GM12878 (cell line): ENCODE measurements at regions not wholly inside any gene's neighbourhood (a gene's known extent, or its start where the extent isn't known, plus 50 kb on each side); places are given as distances from the start of the nearest gene placed in this dataset.

ENCODE experiments used
- CREB1 ChIP-seq: IDR thresholded peaks from 2 replicates; pipeline ENCODE4 v1.6.1; 2012; ENCODE audit warnings: low read depth, mild to moderate bottlenecking, inconsistent platforms
- CTCF ChIP-seq, 3 experiments: IDR thresholded peaks in 2 of 3; conservative IDR thresholded peaks in 1 of 3; 2 replicates each; pipeline ENCODE4 v1.5.1; 2011; ENCODE audit warnings: low read depth in 3 of 3, low read length in 3 of 3, mild to moderate bottlenecking in 3 of 3, control low read depth in 2 of 3, moderate library complexity in 2 of 3, inconsistent platforms in 1 of 3, mixed read lengths in 1 of 3; ENCODE audit not compliant: control insufficient read depth in 2 of 3, insufficient read depth in 1 of 3; ENCODE audit errors: extremely low read depth in 1 of 3
- EP300 ChIP-seq, 2 experiments: fragments of 150-350 bp in 1 of 2; IDR thresholded peaks; 2 replicates each; pipeline ENCODE4 v1.6.1; 2011 to 2012; ENCODE audit warnings: low read depth in 2 of 2, low read length in 2 of 2, borderline replicate concordance in 1 of 2, improper control_type of control experiment in 1 of 2, inconsistent platforms in 1 of 2; ENCODE audit not compliant: control insufficient read depth in 1 of 2
- EZH2 ChIP-seq: IDR thresholded peaks from 2 replicates; pipeline ENCODE4 v1.6.1; 2012; ENCODE audit warnings: low read depth, mild to moderate bottlenecking, control low read depth, inconsistent platforms, low read length, borderline replicate concordance; ENCODE audit not compliant: control insufficient read depth
- FOS ChIP-seq: IDR thresholded peaks from 3 replicates; pipeline ENCODE4 v1.6.1; 2011; ENCODE audit warnings: borderline replicate concordance; ENCODE audit not compliant: insufficient read length; ENCODE audit errors: extremely low read depth
- IRF3 ChIP-seq: fragments of 450-650 bp; IDR thresholded peaks from 2 replicates; pipeline ENCODE4 v1.6.1; 2014; ENCODE audit warnings: mild to moderate bottlenecking
- KLF5 ChIP-seq: fragments of 450-650 bp; IDR thresholded peaks from 2 replicates; pipeline ENCODE4 v1.6.1; 2014; ENCODE audit warnings: mild to moderate bottlenecking; ENCODE audit not compliant: partially characterized antibody
- MEF2A ChIP-seq: IDR thresholded peaks from 2 replicates; pipeline ENCODE4 v1.6.1; 2011; ENCODE audit warnings: low read depth, mild to moderate bottlenecking, low read length, moderate library complexity; ENCODE audit not compliant: insufficient read depth
- POU2F2 ChIP-seq: IDR thresholded peaks from 3 replicates; pipeline ENCODE4 v1.6.1; 2011; ENCODE audit warnings: low read depth, mild to moderate bottlenecking, low read length, borderline replicate concordance
- RBBP5 ChIP-seq: fragments of 200-600 bp; sonication (generic); conservative IDR thresholded peaks from 2 replicates; pipeline ENCODE4 v1.6.1; 2016
- SMAD1 ChIP-seq: fragments of 450-650 bp; IDR thresholded peaks from 2 replicates; pipeline ENCODE4 v1.6.1; 2018; ENCODE audit warnings: mild to moderate bottlenecking, low read depth; ENCODE audit not compliant: partially characterized antibody
- SPI1 ChIP-seq: IDR thresholded peaks from 2 replicates; pipeline ENCODE4 v1.6.1; 2011; ENCODE audit warnings: low read depth, mild to moderate bottlenecking, low read length, moderate library complexity, borderline replicate concordance; ENCODE audit not compliant: insufficient read depth
- TCF3 ChIP-seq: IDR thresholded peaks from 2 replicates; pipeline ENCODE4 v1.6.1; 2012; ENCODE audit warnings: low read depth, mild to moderate bottlenecking, low read length, borderline replicate concordance; ENCODE audit not compliant: insufficient read depth
- YBX1 ChIP-seq: fragments of 450-650 bp; IDR thresholded peaks from 2 replicates; pipeline ENCODE4 v1.6.1; 2016; ENCODE audit warnings: antibody characterized with exemption
- ZBTB4 ChIP-seq: fragments of 450-650 bp; formaldehyde crosslinking; IDR thresholded peaks from 2 replicates; pipeline ENCODE4 v1.4.0; 2022; ENCODE audit warnings: mild to moderate bottlenecking, moderate library complexity
- ZNF217 ChIP-seq: fragments of 450-650 bp; IDR thresholded peaks from 2 replicates; pipeline ENCODE4 v1.6.1; 2017; ENCODE audit warnings: antibody characterized with exemption, mild to moderate bottlenecking

DNA sequence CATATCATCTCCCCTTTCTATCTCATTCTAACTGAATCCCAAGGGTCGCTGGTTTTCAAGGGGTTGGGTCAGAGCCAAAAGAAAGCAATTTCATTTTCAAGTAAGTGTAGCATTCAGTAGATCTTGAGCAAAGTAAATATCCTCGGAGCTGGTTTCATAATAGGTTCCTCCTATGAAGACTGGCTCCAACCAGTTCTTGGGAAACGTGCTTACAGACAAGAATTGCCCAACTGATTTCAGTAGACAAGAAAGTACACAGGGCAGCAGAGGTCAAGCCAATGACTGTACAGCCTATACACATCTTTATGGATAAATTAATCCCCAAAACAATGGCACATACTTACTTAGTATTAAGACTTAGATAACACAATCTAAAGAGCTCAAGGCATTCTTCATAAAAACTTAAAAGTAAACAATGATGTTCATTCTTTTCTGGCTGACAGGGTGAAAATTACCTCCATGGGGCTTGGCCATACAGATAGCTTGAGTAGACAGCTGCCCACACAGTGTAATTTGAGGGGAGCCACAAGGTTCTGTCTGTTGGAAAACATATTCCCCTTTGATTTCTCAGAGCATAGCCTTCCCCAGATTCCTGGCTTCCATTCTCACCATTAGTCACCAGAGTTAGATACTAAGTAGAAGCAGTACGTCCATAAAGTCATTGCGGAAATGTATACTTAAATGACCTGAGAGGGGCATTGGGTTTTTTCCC lies 163.9 kb downstream of the ARRDC3 start (continued):
- no peak for TF ChIP-seq IRF3
- TF ChIP-seq YBX1 = no peak
- no peak for TF ChIP-seq RBBP5
- TF ChIP-seq CTCF (IDR thresholded peaks at IDR 0.05 in 2 of 3, conservative IDR thresholded peaks at IDR 0.05 in 1 of 3; ENCODE audit: control insufficient read depth in 2 of 3, extremely low read depth in 1 of 3, insufficient read depth in 1 of 3, low read depth in 3 of 3, low read length in 3 of 3) = no peak
- no peak for TF ChIP-seq TCF3
- TF ChIP-seq SPI1 = no peak
- no peak for TF ChIP-seq ZBTB4
- TF ChIP-seq POU2F2 = no peak
- TF ChIP-seq MEF2A = no peak
- no peak for TF ChIP-seq CREB1
- TF ChIP-seq SMAD1 = no peak
- no peak for TF ChIP-seq EZH2
- TF ChIP-seq ZNF217 = no peak
- no peak for TF ChIP-seq EP300 (IDR thresholded peaks at IDR 0.05; ENCODE audit: borderline replicate concordance in 1 of 2, control insufficient read depth in 1 of 2, low read depth in 2 of 2, low read length in 2 of 2)
- no peak for TF ChIP-seq FOS
- TF ChIP-seq KLF5 = no peak
